ENCODE measurements at regions not wholly inside any gene's neighbourhood (a gene's known extent, or its start where the extent isn't known, plus 50 kb on each side); places are given as distances from the start of the nearest gene placed in this dataset.
A peak's percentile ranks its signal among the peaks of the same experiment; 100 is the strongest.

DNA sequence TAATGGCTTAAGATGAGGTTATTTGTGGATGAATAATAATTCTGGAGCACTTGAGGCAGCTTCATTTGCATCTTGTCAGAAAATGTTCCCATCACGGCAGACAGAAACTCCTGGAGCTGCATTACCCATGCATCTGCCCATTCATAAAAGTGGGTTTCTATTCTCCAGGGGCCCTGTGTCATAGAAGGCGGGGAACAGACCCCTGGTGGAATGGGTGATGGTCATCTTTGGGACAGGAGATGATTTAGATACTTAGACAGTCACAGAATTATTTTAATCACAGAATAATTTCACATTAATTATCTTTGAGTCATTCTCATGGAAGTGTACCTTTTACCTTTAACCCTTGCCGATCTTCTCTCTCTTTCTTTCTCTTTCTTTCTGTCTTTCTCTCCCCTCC is 980.7 kb upstream of the TMEM132C start:
- Mint-ChIP-seq H3K4me3 (no peak overlapping the region), H3K36me3 (no peaks in the 10 kb centered on the region), H3K9me3 (no peaks in the 10 kb centered on the region), H3K27me3 (ENCODE audit: low read depth) (peaks cover 32% of the 10 kb centered on the region), H3K27ac (no peak overlapping the region), H3K4me1 (no peaks in the 10 kb centered on the region)
- no peak for DNase-seq (ENCODE audit: low spot score in 2 of 2, unreplicated experiment in 2 of 2)
- TF ChIP-seq, protein P1, sequence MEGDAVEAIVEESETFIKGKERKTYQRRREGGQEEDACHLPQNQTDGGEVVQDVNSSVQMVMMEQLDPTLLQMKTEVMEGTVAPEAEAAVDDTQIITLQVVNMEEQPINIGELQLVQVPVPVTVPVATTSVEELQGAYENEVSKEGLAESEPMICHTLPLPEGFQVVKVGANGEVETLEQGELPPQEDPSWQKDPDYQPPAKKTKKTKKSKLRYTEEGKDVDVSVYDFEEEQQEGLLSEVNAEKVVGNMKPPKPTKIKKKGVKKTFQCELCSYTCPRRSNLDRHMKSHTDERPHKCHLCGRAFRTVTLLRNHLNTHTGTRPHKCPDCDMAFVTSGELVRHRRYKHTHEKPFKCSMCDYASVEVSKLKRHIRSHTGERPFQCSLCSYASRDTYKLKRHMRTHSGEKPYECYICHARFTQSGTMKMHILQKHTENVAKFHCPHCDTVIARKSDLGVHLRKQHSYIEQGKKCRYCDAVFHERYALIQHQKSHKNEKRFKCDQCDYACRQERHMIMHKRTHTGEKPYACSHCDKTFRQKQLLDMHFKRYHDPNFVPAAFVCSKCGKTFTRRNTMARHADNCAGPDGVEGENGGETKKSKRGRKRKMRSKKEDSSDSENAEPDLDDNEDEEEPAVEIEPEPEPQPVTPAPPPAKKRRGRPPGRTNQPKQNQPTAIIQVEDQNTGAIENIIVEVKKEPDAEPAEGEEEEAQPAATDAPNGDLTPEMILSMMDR (IDR thresholded peaks at IDR 0.05; ENCODE audit: unreplicated experiment) = no peak

DNA sequence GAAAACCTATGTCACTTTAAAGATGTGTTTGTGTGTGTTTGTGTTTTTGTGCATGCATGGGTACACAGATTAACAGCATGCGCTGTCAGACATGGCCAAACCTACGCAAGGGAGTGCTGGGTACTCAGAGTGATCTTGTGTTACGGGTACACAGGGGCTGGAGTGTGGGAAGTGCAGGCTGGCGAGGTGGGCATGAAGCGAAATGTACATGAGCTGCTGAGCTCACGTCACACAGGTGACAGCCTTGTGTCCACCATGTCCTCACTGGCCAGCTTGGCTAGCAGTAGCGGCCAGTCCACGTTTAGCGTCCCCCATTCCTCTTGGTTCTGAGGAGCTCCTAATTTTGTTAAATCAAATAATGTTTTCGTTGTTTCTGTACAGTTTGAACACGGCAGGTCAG is 979.7 kb upstream of the TMEM132C start:
- Mint-ChIP-seq H3K27ac (no peak overlapping the region), H3K27me3 (ENCODE audit: low read depth) (peaks cover 24% of the 10 kb centered on the region), H3K4me1 (no peaks in the 10 kb centered on the region), H3K4me3 (no peak overlapping the region), H3K36me3 (no peaks in the 10 kb centered on the region), H3K9me3 (no peaks in the 10 kb centered on the region)
- TF ChIP-seq, protein P1 (IDR thresholded peaks at IDR 0.05; ENCODE audit: unreplicated experiment) = no peak
- DNase-seq (ENCODE audit: low spot score in 2 of 2, unreplicated experiment in 2 of 2) = no peak

DNA sequence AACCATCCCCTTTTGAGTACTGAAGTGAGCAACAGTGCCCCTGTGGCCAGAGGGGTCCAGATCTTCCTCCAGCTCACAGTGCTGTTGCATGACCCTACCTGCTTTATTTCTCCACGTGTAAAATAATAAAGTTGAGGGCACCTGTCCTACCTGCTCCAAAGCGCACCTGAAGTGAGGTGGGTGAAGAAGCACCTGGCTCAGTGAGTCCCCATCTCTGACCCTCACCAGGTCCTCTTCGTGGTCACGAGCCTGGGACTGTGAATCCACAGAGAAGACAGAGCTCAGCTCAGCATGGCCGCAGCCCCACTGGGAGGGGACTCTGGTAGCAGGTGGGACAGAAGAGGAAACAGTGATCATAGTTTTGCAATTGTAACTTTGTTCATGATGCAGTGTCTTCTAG is 976.7 kb upstream of the TMEM132C start:
- Mint-ChIP-seq H3K27ac (no peak overlapping the region), H3K9me3 (no peaks in the 10 kb centered on the region), H3K27me3 (ENCODE audit: low read depth) (peaks cover 1% of the 10 kb centered on the region), H3K36me3 (no peaks in the 10 kb centered on the region), H3K4me1 (no peaks in the 10 kb centered on the region), H3K4me3 (no peak overlapping the region)
- DNase-seq (ENCODE audit: low spot score in 2 of 2, unreplicated experiment in 2 of 2) = no peak
- TF ChIP-seq, protein P1 (IDR thresholded peaks at IDR 0.05; ENCODE audit: unreplicated experiment) = no peak

DNA sequence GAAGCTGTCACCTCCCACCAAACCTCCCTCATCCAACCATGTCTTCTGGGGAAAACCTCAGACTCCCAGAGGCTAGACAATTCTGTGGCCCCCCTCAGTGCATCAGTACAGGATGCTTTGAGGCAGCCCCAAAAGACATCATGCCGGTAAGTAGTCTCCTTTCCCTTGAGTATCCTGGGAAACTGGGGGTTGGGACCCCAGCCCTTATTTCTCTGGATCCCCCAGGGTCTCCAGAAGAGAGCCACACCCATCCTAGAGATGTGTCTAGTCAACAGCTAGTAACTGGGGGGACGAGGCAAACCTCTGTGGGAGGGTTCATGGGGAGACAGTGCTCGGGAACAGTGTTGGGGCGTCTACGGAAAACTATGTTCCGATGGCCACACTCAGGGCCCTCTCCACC is 974.2 kb upstream of the TMEM132C start:
- no peak for DNase-seq (ENCODE audit: low spot score in 2 of 2, unreplicated experiment in 2 of 2)

DNA sequence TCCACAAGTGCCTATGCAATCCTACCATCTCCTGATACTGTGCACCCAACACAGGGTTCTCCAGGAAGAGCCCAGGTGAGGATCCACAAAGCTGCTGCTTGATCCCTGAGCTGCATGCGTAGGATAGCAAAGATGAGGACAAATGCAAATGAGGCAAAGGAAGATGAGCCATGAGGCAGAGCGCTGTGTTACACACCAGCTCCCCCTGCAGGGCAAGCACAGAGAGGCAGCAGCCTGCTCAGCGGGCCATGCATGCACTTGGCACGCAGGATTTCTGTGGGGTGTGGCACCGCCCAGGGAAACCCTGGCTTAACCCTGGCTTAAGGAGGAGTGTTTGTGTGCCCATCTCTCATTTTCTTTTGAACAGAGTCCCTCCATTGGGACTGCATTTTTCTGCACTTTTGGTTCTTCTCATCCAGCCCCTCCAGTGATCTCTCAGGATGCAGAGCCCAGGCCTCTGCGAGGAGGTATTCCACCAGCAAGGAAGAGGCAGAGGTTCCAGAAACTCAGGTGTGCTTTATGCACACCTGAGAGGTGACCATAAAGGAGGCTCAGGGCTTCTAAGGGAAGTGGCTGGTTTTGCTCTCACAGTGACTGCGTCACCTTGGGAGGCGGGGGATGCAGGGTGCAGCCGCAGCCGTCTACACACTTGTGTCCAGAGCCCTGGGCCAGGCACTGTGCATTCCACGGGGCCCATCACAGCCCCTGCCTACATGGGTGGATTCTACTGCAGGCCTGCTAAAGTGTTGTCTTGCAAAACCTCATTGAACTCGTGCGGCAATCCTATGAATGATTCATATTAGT is 973.3 kb upstream of the TMEM132C start:
- DNase-seq (ENCODE audit: low spot score in 2 of 2, unreplicated experiment in 2 of 2) = peak; percentile 27 to 72
- no peaks in the 10 kb centered on the region for H3K36me3 Mint-ChIP-seq

More for the DNA sequence above, 974.2 kb upstream of the TMEM132C start:
- Mint-ChIP-seq H3K27me3 (ENCODE audit: low read depth) (peaks cover 1% of the 10 kb centered on the region), H3K9me3 (no peaks in the 10 kb centered on the region), H3K27ac (no peak overlapping the region), H3K4me3 (no peak overlapping the region), H3K4me1 (no peaks in the 10 kb centered on the region), H3K36me3 (no peaks in the 10 kb centered on the region)
- TF ChIP-seq, protein P1 (IDR thresholded peaks at IDR 0.05; ENCODE audit: unreplicated experiment) = no peak

More for the DNA sequence above, 973.3 kb upstream of the TMEM132C start:
- TF ChIP-seq, protein P1 (IDR thresholded peaks at IDR 0.05; ENCODE audit: unreplicated experiment) = peak; percentile 65
- H3K4me1 Mint-ChIP-seq = no peaks in the 10 kb centered on the region
- peaks cover 1% of the 10 kb centered on the region for H3K27me3 Mint-ChIP-seq (ENCODE audit: low read depth)
- no peaks in the 10 kb centered on the region for H3K9me3 Mint-ChIP-seq
- H3K27ac Mint-ChIP-seq = no peak overlapping the region
- no peak overlapping the region for H3K4me3 Mint-ChIP-seq

Data from mesothelial cell of epicardium (in vitro differentiated cells).